Stimulated activated CD8-positive, alpha-beta memory T cell treated with anti-CD3 and anti-CD28 coated beads, Interleukin-12 subunit alpha, Interleukin-12 subunit beta, amount 100 ng/mL, for 24 hours (primary cell): ENCODE measurements at regions not wholly inside any gene's neighbourhood (a gene's known extent, or its start where the extent isn't known, plus 50 kb on each side); places are given as distances from the start of the nearest gene placed in this dataset.

Experiments
- DNase-seq: peaks from one replicate; pipeline ENCODE4 v3.0.0-alpha.2; 2020; ENCODE audit errors: extremely low read depth

DNA sequence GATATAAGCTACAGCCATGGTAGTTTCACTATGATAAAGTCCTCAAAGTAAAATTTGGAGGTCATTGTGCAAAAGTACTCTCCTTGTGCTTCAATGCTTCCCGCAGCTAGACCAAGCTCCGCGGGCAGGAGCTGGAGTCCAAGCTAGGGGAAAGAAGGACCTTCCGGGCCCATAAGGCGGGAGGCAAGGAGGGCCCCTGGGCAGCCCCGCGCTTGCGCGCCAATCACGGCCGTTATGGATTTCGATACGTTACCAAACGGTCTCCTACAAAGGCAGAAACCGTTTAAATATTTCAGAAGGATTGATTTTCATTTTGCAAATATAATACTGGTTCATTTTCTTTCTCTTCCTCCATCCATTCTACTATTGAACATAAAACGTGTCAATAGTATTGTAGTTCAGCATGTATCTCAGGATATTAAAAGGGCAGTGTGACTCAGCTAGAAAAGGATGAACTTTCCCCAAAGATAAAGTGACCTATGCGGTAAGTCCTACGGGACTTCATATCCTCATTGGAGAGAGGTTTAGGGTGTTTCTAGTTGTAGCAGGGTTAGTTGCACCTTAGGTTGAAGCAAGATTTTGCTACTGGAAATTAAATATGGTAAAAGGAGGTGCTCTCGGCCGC is 128.0 kb downstream of the KIF20B start:
- no peak for DNase-seq

DNA sequence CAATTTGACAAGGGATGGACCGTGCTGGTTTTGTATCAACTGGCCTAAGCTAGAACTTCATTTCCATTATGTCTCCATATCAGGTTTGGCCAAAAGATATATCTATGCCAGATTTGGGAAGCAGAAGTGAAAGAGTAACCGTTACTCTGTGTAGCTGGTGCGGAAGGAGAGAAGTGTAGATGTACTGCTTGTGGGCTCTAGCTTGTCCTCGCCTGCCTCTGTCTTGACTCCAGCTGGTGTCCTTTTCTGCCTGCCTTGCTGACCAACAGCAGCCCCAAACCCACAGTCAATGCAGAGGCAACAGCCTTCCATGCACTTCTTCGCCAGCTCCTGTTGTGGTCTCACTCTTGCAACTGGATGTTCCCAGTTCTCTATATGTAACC is 128.5 kb downstream of the KIF20B start:
- no peak for DNase-seq

DNA sequence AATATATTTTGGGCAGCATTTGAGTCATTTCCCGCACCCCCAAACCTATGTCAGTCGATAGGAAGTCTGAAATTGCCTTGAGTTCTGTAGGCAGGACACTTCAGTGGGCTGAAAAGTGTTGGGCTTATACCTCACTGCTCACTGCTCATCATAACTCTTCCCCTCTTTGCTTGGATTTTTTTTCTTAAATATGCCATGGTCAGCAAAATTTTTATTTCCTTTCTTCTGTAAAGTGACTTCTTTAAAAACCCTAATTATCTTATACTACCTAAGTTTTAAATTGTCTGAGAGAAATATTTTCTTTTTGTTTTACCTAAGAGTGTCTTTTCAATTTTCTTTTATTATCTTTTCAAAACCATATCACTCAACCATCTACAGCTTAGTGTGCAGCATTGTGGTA is 129.2 kb downstream of the KIF20B start:
- DNase-seq, result no peak

DNA sequence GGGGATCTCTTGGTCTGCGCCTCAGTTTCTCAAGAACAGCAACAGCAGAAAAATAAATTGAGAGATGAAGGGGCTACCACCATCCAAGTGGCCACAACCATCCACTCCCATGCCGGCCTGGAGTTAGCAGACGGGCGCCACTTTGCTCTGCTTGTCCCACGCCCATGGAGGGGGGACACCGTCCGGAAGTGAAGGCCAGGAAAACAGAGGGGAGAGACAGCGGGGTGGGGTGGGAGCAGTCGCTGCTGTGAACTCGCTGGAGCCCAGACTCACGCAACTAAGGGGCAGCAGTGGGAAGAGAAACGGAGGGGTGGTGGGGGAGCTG is 135.4 kb downstream of the KIF20B start:
- no peak for DNase-seq

DNA sequence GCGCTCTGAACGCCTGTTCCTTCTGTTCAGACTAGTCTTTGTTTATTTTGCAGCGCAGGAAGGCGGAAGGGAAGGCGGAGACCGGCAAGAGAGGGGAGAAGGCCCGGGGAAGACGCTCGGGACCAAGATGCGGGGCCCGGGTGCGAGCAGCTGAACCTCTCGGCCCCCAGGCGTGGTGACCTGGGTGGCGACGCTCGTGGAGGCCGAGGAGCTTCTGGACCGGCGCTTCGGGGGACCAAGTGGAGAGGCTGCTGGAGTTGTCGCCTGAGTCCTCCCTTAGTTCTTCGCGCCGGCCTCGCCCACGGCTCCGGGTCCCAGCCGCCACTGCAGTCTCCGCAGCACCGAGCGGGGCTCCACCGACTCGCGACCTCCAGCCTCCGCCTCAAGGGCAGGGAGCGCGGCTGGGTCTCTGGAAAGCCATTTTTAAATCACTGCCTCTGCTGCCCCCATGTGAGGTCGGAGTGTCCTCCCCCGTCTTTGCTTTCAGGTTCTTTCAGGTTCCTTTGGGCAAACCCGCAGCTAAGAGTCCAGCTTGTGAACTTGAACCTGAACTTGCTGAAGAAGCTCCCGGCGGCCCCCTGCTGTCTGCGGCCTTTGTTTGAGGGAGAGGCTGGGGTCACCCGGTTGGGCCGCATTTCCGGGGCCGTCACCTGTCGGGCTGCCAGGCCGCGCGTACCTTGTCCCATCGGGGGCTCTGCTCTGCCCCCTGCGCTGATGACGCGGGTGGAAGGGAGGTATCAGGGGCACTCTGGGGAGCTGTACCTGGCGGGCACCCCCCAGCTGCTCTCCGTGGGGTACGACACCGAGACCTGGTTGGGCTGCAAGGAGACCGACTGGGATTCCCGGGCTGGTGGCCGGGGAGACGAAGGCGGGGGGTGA is 136.0 kb downstream of the KIF20B start:
- DNase-seq, result no peak

DNA sequence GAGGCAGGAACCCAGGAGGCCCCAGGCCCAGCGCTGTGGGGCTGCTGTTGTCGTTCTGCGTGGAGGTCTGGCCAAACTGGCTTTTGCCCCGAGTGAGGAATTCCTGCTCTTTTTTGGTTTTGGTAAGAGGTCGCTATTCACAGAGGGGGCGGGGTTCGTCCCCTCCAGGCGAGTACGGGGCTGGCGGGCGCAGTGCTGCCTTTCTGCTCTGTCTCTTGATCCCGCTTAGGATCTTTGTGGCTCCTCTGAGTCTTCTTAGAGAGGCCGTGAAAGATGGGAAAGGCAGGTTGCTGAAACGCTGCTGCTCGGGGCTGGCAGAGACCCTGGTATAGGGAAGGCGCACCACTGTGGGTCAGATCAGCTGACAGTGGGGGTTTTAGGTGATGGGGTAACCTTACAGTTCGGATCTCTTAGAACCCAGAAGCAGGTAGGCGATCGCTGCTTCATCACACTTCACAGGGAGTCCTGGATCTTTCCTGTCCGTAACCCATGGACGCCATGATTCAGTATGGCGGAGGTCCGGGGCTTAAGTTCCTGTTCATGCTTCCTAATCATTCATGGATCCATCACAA is 136.7 kb downstream of the KIF20B start:
- DNase-seq, result no peak

DNA sequence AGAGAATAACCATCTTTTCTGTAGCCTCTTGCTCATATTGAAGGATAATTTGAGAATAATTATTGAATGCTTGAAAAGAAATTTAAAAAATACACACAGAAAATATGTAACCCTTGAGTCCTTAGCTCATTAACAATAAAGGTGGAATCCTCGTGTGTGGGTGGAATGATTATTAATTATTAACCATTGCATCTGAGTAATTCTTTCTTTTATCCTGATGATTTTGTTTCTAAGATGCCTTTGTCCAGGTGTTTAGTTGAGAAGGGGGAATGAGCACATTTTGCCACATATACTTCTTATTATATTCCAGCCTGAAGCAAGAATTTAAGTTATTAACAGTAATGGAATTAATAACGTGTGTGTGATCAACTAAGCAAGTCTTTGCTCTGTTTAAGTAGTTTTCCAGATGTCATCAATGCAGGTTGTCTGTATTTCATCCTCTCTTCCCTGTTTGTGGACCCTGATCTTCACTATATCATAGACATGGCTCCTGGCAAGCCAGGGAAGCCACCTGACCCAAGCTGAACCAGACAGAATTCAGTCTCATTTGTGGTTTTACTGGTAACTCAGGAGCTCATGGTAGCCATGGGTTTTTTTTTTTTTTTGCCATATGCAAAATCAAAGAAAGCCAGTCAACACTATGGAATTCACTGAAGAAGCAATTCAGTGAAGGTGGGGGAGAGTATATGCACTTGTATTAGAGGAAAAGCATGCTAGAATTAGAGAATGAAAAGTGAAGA is 144.3 kb downstream of the KIF20B start:
- DNase-seq, result no peak

DNA sequence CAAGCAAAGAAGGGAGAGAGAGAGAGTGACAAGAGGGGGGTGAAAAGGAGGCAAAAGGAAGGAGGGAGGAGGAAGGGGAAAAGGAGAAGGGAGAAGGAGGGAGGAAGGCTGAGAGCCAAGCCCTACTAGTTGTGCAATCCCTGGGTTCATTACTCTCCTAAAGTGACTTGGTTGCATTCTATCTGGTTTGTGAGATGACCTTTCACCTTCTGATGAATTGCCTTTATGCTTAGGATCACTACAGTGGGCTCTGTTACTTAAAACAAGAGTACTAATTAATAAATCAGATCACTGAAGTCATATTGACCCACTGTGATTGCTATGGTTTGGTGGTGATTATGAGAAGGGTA is 144.9 kb downstream of the KIF20B start:
- DNase-seq, result no peak

DNA sequence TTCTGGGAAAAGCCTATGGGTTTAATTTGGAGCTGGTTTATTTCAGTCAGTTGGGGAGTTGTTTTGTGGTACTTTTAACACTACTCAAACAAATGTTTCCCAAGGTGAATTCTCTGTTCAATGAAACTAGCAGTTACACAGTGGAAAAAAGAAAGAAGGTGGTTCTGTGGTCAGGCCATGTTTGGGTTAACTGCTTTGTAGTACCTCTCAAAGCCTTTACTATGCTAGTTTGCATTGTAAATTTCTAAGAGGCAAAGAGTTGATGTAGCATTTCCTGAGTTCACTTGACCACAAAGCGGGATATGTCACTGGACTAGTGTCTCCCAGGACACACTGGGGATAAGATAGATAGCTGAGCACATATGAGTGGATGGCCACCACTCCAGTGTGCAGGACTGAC is 145.4 kb downstream of the KIF20B start:
- DNase-seq, result no peak

DNA sequence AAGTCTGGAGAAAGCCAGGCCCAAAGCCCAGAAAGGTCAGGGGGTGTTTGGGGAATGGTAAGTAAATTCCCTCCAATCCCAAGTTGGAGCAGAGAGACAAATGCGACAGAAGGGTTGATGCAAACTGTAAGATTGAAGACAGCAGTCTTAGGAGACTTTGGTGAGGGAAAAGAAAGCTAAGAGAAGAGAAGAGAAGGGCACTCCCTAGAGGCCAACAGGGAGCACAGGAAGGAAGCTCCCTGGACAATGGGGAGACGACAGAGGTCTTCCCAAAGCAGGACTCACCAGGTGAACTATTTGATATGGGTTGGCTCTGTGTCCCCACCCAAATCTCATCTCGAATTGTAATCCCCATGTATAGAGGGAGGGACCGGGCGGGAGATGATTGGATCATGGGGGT is 151.5 kb downstream of the KIF20B start:
- no peak for DNase-seq

DNA sequence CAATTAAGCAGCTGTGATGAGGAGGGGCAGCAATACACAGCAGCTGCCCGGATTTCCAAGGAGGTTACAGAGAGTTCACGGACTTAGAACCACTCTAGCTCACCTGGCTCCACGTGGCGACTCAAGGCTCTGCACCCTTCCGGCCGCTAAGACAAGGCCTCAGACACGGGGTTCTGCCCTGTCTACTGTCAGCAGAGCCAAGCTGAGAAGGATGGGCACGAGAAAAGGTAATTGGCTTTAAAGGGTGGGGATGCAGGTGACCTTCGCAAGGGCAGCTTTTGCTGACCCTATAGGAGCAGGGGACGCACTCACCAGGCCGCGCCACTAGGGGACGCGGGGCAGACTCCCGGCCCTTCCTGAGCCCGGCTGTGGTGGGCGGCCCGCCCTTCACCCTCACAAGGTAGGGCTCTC is 152.4 kb downstream of the KIF20B start:
- DNase-seq, result no peak

DNA sequence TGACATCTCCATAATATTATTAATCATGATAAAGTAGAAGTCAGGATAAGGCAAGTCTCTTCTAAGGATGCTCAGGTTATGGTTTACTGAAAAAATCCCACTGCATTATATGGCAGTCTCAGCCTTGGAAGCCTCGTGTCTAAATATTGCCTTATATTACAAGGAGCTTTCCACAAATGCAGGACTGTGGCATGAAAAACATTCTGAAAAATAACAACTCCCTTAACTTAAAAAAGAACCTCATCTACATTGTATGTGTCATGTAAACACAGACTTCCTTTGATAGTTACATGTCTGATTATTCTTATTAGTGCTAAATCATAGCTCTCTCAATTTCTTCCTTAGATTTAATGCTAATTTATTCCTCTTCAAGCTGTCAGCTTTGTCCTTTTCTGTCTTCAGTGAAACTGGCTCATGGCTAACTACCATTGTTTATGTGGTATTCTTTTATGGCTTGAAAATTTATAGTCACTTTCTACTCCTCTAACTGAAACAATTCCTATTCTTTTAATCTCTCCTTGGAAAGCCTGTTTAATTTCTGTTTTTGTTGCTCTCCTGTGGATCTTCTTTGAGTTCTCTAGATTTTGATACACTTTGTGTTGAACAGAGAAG is 156.1 kb downstream of the KIF20B start:
- DNase-seq, result no peak

DNA sequence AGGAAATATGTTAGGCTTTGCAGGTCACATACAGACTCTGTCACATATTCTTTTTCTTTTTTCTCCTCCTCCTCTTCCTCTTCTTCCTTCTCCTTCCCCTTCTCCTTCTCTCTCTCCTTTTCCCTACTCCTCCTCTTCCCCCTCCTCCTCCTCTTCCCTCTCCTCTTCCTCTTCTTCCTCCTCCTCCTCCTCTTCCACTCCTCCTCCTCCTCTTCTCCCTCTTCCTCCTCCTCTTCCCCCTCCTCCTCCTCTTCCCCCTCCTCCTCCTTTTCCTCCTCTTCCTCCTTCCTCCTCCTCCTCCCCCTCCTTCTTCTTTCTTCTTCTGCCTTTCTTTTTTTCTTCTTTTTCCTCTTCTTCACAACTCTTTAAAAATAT is 159.8 kb downstream of the KIF20B start:
- DNase-seq, result no peak

DNA sequence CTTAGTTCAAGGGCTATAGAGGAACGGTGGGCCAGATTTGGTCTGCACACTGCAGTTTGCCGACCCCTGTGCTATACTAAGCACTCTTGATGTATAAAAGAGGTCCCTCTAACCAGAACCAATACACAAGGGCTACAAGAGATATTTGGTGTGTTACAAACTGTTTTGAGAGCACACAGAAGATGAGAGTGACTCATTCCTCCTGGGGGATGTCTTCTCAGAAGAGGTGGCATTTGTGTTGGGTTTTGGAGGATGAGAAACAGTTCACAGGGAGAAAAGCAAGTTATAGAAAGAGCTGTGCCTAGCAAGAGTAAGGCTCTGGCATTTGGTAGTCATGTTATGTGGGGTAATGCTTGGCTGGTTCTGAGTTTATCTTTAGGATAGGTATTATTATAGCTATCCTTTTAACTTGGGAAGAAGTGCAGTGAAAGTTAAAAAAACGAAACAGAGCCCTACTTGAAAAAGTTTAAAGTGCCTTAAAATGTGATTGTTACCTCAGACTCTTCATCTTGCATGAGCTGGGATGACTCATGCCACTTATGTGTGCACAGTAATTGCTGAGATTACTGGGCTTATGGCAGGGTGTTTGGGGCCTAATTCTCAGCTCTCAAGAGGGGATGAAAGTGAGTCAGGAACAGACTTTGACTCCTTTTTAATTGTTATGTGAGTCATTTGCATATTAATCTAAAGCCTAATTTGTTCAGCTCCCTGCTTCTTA is 160.4 kb downstream of the KIF20B start:
- DNase-seq, result no peak

DNA sequence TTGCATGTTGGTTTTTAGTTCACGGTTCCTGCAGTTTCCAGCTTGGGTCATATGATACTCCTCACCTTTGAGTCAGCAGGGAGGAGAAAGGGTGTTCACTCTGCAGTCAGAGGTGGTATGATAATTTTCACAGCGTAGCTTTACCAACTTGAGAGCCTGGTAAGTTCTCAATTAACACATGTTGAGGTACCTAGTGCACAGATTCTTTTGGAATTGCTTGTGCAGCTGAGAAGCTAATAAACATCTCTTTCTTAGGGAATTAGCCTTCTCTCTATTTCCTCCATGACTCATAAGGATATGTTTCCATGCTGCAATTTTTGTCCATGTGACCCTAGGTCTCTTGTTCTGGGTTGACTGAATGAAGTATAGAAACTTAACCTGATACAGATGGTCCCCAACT is 166.6 kb downstream of the KIF20B start:
- no peak for DNase-seq

DNA sequence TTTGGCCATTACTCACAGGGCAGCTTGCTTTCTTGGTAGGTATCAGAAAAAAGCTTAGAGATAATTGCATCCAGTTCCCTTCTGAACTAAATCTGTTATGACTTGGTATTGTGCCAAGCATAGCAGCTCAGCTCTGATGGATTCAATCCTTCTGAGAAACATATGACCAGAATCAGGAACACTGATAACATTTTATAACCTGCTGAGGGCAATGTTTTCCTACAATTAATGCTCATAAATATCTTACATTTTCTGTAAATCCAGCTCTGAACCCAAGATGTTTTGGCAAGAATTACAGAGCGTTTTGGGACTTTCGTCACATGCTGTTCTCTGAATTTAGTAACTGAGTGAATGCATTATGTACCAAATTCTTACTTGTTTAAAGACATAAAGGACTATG is 167.8 kb downstream of the KIF20B start:
- no peak for DNase-seq

DNA sequence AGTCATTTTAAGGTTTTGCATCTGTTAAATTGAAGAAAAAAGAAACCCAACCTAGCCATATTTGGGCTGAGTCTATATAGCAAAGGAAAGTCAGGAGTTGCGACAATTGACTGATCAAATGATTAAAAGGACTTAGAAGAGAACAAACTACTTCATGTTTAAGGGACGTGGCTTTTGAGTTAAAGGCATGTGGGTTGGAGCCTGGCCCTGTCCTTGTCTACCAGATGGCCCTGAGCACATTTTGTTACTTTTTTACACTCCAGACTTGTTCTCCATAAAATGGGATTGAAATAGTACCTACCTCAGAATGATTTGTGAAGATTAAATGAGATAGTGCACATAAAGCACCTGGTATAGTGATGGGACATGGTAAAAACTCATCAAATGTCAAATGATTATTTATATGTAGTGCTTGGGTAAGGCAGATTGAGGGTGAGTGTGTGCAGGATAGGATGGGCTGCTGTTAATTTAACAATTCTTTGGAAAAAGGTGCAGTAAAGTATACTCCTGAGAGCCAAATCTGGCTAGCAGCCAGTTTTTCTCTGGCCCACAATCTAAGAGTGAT is 168.3 kb downstream of the KIF20B start:
- DNase-seq, result no peak

DNA sequence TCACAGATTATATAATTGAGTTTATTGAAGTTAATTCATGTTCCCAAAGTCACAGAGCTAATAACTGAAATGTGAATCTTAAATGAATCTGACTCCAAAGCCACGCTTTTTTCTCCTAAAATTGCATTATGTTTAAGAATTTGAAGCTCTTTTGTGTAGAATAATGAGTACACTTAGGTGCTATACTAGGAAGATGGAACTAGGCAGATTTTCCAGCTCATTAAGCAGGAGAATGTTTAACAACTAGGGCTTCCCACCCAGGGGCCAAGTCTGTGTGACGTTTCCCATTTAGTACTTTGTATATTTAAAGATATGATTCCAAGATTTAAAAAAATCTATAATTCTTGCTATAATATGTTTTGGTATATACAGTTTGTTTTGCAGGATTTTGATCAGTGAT is 169.5 kb downstream of the KIF20B start:
- no peak for DNase-seq

DNA sequence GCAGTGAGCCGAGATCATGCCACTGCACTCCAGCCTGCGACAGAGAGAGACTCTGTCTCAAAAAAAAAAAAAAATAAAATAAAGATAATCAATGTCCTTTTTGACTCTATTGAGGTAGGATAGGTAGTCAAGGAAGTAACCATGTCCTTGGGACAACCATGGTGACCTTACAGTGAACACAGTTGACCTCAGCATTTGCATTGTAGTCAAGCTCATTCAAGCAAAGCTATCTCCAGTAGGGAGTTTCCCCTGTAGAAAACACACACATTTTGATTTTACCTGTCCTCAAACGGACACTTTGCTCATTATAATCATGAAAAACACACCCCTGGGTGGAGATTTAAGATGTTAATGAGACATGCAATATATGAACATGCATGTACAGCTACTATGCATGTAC is 171.7 kb downstream of the KIF20B start:
- no peak for DNase-seq

DNA sequence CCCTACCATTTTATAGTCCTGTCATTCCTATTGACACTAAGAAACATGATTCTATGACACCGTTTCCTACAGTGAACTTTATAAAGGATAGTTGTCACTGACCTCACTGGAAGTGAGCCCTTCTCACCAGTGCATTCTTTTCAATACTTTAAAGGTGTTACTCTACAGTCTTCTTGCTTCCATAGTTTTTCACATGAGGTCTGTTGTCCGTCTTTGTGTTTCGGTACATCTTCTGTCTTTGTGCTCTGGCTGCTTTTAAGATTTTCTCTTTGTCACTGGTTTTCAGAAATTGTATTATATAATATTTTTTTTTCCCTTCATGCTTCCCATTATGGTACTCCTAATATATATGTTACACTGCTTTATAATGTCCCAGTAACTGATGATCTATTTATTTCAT is 174.2 kb downstream of the KIF20B start:
- DNase-seq, result no peak

DNA sequence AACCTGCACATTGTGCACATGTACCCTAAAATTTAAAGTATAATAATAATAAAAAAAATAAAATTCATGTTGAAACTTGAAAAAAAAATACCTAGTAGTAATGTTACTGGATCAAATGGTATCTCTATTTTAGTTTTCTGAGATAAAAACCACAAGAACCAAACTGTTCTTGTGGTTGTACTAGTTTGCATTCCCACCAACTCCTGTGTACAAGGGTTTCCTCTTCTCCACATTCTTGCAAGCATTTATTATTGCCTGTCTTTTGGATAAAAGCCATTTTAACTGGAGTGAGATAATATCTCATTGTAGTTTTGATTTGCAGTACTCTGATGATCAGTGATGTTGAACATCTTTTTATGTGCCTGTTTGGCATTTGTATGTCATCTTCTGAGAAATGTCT is 177.7 kb downstream of the KIF20B start:
- DNase-seq, result no peak
